Mesothelial cell of epicardium (in vitro differentiated cells): ENCODE measurements at regions not wholly inside any gene's neighbourhood (a gene's known extent, or its start where the extent isn't known, plus 50 kb on each side); places are given as distances from the start of the nearest gene placed in this dataset.
A peak's percentile ranks its signal among the peaks of the same experiment; 100 is the strongest.

Experiments used
- DNase-seq, 2 experiments: peaks; one replicate each; pipeline ENCODE4 v3.0.0; 2021; ENCODE audit warnings: low spot score in 2 of 2; ENCODE audit not compliant: unreplicated experiment in 2 of 2
- H3K27ac Mint-ChIP-seq: 2 replicates; pipeline ENCODE4 v1.8.0; 2021; ENCODE audit warnings: mixed read lengths
- H3K27me3 Mint-ChIP-seq: 2 replicates; pipeline ENCODE4 v1.8.0; 2021; ENCODE audit warnings: low read depth, mixed read lengths
- H3K36me3 Mint-ChIP-seq: 2 replicates; pipeline ENCODE4 v1.8.0; 2021; ENCODE audit warnings: mixed read lengths
- H3K4me1 Mint-ChIP-seq: 2 replicates; pipeline ENCODE4 v1.8.0; 2021; ENCODE audit warnings: mixed read lengths
- H3K4me3 Mint-ChIP-seq: 2 replicates; pipeline ENCODE4 v1.8.0; 2021; ENCODE audit warnings: mild to moderate bottlenecking, moderate library complexity, mixed read lengths
- H3K9me3 Mint-ChIP-seq: 2 replicates; pipeline ENCODE4 v1.8.0; 2021; ENCODE audit warnings: mixed read lengths
- TF ChIP-seq, protein P1 (sequence below): fragments of 200-600 bp; sonication (generic); IDR thresholded peaks from one replicate; pipeline ENCODE4 v1.5.0; 2021; ENCODE audit warnings: antibody characterized with exemption; ENCODE audit not compliant: unreplicated experiment

DNA sequence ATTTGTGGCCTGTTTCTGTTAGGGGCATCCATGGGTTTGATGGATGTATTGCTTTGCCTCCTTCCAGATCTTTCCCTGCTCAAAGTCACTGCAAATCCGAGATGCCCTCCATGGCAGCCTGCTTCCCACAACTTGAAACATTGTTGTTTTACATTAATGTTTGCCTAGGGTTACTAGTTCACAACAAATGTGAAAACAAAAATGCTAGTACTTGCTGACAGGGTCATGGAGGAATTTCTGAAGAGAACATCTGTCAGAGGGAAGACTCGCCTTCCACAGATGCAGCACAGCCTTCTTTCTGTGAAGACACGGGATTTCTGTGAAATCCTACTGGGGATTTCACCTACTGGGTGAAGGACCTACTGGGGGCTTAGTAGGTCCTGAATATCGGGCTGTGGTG lies 260.0 kb upstream of the FN1 start:
- H3K4me3 Mint-ChIP-seq = no peak overlapping the region
- no peaks in the 10 kb centered on the region for H3K27me3 Mint-ChIP-seq
- no peak for DNase-seq
- H3K9me3 Mint-ChIP-seq = peaks cover 17% of the 10 kb centered on the region
- H3K4me1 Mint-ChIP-seq = peaks cover 39% of the 10 kb centered on the region
- H3K27ac Mint-ChIP-seq = no peak overlapping the region
- TF ChIP-seq, protein P1, sequence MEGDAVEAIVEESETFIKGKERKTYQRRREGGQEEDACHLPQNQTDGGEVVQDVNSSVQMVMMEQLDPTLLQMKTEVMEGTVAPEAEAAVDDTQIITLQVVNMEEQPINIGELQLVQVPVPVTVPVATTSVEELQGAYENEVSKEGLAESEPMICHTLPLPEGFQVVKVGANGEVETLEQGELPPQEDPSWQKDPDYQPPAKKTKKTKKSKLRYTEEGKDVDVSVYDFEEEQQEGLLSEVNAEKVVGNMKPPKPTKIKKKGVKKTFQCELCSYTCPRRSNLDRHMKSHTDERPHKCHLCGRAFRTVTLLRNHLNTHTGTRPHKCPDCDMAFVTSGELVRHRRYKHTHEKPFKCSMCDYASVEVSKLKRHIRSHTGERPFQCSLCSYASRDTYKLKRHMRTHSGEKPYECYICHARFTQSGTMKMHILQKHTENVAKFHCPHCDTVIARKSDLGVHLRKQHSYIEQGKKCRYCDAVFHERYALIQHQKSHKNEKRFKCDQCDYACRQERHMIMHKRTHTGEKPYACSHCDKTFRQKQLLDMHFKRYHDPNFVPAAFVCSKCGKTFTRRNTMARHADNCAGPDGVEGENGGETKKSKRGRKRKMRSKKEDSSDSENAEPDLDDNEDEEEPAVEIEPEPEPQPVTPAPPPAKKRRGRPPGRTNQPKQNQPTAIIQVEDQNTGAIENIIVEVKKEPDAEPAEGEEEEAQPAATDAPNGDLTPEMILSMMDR = no peak
- peaks cover 3% of the 10 kb centered on the region for H3K36me3 Mint-ChIP-seq

GRCh38 chr2:215693999-215694580 lies 258.2 kb upstream of the FN1 start:
- no peak overlapping the region for H3K4me3 Mint-ChIP-seq
- no peaks in the 10 kb centered on the region for H3K36me3 Mint-ChIP-seq
- TF ChIP-seq, protein P1 = no peak
- H3K27ac Mint-ChIP-seq = peak overlapping the region; percentile 11
- DNase-seq = no peak
- H3K4me1 Mint-ChIP-seq = peaks cover 27% of the 10 kb centered on the region
- H3K9me3 Mint-ChIP-seq = peaks cover 13% of the 10 kb centered on the region
- no peaks in the 10 kb centered on the region for H3K27me3 Mint-ChIP-seq

GRCh38 chr2:215693193-215693998 lies 257.5 kb upstream of the FN1 start:
- H3K27ac Mint-ChIP-seq = peak overlapping the region; percentile 44
- no peaks in the 10 kb centered on the region for H3K36me3 Mint-ChIP-seq
- H3K27me3 Mint-ChIP-seq = no peaks in the 10 kb centered on the region
- no peak for DNase-seq
- TF ChIP-seq, protein P1 = no peak
- H3K4me1 Mint-ChIP-seq = peaks cover 27% of the 10 kb centered on the region
- no peak overlapping the region for H3K4me3 Mint-ChIP-seq
- H3K9me3 Mint-ChIP-seq = peaks cover 7% of the 10 kb centered on the region

- TF ChIP-seq, protein P1 = no peak
- no peaks in the 10 kb centered on the region for H3K27me3 Mint-ChIP-seq
- H3K36me3 Mint-ChIP-seq = no peaks in the 10 kb centered on the region
- H3K4me3 Mint-ChIP-seq = no peak overlapping the region
- no peak for DNase-seq
- peaks cover 34% of the 10 kb centered on the region for H3K4me1 Mint-ChIP-seq
- peak overlapping the region; percentile 44 for H3K27ac Mint-ChIP-seq
- H3K9me3 Mint-ChIP-seq = peaks cover 2% of the 10 kb centered on the region
Measured at GRCh38 chr2:215692387-215693079, 256.7 kb upstream of the FN1 start.

GRCh38 chr2:215691346-215691745 lies 255.5 kb upstream of the FN1 start:
- no peak for DNase-seq
- Mint-ChIP-seq H3K4me3 (no peak overlapping the region), H3K4me1 (peaks cover 40% of the 10 kb centered on the region), H3K27ac (no peak overlapping the region), H3K27me3 (no peaks in the 10 kb centered on the region), H3K36me3 (no peaks in the 10 kb centered on the region), H3K9me3 (no peaks in the 10 kb centered on the region)
- TF ChIP-seq, protein P1 = no peak
